Colon (tissue), 2 donors: ENCODE measurements at regions not wholly inside any gene's neighbourhood (a gene's known extent, or its start where the extent isn't known, plus 50 kb on each side); places are given as distances from the start of the nearest gene placed in this dataset.
"Not testable (repeated sequence)": the region's sequence is repeated elsewhere in the genome, so short reads cannot be mapped to it uniquely, and the experiment has no call there.

Experiments used
- FAIRE-seq: peaks from 2 replicates; lab custom pipeline; 2012; peaks lifted over from hg19 to GRCh38; lab: Jason Lieb, UNC
- donor health status: control.
- donor health status: control.

GRCh38 chr5:112573441-112573840, 154.4 kb upstream of the EPB41L4A start:
- no peak for FAIRE-seq

- FAIRE-seq: no peak
Observed at GRCh38 chr5:112574536-112574935, 155.5 kb upstream of the EPB41L4A start.

- FAIRE-seq: no peak
Observed at GRCh38 chr5:112576298-112576925, 157.3 kb upstream of the EPB41L4A start.

GRCh38 chr5:112579599-112580170, 158.0 kb upstream of the APC start:
- no peak for FAIRE-seq

- FAIRE-seq: no peak
Observed at GRCh38 chr5:112581811-112582320, 155.8 kb upstream of the APC start.

- FAIRE-seq: no peak
Observed at GRCh38 chr5:112583166-112583565, 154.5 kb upstream of the APC start.

GRCh38 chr5:112584781-112585180, 152.9 kb upstream of the APC start:
- no peak for FAIRE-seq

- no peak for FAIRE-seq
Observed at GRCh38 chr5:112586596-112587062, 151.1 kb upstream of the APC start.

- not testable (repeated sequence) for FAIRE-seq
Observed at GRCh38 chr5:112590858-112591257, 146.8 kb upstream of the APC start.

- no peak for FAIRE-seq
Observed at GRCh38 chr5:112594095-112594850, 143.4 kb upstream of the APC start.

- no peak for FAIRE-seq
Observed at GRCh38 chr5:112594941-112595340, 142.7 kb upstream of the APC start.

- FAIRE-seq: no peak
Observed at GRCh38 chr5:112597831-112598230, 139.9 kb upstream of the APC start.

GRCh38 chr5:112600510-112600909, 137.2 kb upstream of the APC start:
- not testable (repeated sequence) for FAIRE-seq

- no peak for FAIRE-seq
Observed at GRCh38 chr5:112604732-112605630, 132.7 kb upstream of the APC start.

GRCh38 chr5:112608975-112609374, 128.7 kb upstream of the APC start:
- no peak for FAIRE-seq

- FAIRE-seq: no peak
Observed at GRCh38 chr5:112612663-112613062, 125.0 kb upstream of the APC start.

GRCh38 chr5:112614285-112614684, 123.4 kb upstream of the APC start:
- FAIRE-seq: no peak

GRCh38 chr5:112614986-112615385, 122.7 kb upstream of the APC start:
- no peak for FAIRE-seq

GRCh38 chr5:112616812-112617547, 120.7 kb upstream of the APC start:
- FAIRE-seq: no peak

- FAIRE-seq: no peak
Observed at GRCh38 chr5:112625246-112625645, 112.4 kb upstream of the APC start.

GRCh38 chr5:112625689-112626438, 111.8 kb upstream of the APC start:
- FAIRE-seq: no peak
